Nephron (organoid): ENCODE measurements at regions not wholly inside any gene's neighbourhood (a gene's known extent, or its start where the extent isn't known, plus 50 kb on each side); places are given as distances from the start of the nearest gene placed in this dataset.
A peak's percentile ranks its signal among the peaks of the same experiment; 100 is the strongest.

Source experiments
- H3K27ac Mint-ChIP-seq, 3 experiments: 2 replicates each; pipeline ENCODE4 v1.8.0; 2020; ENCODE audit warnings: mixed read lengths in 3 of 3, mild to moderate bottlenecking in 2 of 3, moderate library complexity in 1 of 3
- H3K27me3 Mint-ChIP-seq: 2 replicates; pipeline ENCODE4 v1.8.0; 2021; ENCODE audit warnings: low read depth, mild to moderate bottlenecking, moderate library complexity, mixed read lengths
- H3K36me3 Mint-ChIP-seq: 2 replicates; pipeline ENCODE4 v1.8.0; 2020; ENCODE audit warnings: low read depth, mixed read lengths
- H3K4me1 Mint-ChIP-seq: 2 replicates; pipeline ENCODE4 v1.8.0; 2020; ENCODE audit warnings: mixed read lengths
- H3K4me3 Mint-ChIP-seq, 3 experiments: 2 replicates each; pipeline ENCODE4 v1.8.0; 2020; ENCODE audit warnings: mild to moderate bottlenecking in 3 of 3, mixed read lengths in 3 of 3, moderate library complexity in 2 of 3
- H3K9me3 Mint-ChIP-seq: 2 replicates; pipeline ENCODE4 v1.8.0; 2020; ENCODE audit warnings: mixed read lengths
- TF ChIP-seq, protein P1 (sequence below), 3 experiments: fragments of 200-600 bp; sonication (generic); IDR thresholded peaks; one replicate each; pipeline ENCODE4 v1.5.0; 2021; ENCODE audit warnings: antibody characterized with exemption in 3 of 3; ENCODE audit not compliant: unreplicated experiment in 3 of 3

DNA sequence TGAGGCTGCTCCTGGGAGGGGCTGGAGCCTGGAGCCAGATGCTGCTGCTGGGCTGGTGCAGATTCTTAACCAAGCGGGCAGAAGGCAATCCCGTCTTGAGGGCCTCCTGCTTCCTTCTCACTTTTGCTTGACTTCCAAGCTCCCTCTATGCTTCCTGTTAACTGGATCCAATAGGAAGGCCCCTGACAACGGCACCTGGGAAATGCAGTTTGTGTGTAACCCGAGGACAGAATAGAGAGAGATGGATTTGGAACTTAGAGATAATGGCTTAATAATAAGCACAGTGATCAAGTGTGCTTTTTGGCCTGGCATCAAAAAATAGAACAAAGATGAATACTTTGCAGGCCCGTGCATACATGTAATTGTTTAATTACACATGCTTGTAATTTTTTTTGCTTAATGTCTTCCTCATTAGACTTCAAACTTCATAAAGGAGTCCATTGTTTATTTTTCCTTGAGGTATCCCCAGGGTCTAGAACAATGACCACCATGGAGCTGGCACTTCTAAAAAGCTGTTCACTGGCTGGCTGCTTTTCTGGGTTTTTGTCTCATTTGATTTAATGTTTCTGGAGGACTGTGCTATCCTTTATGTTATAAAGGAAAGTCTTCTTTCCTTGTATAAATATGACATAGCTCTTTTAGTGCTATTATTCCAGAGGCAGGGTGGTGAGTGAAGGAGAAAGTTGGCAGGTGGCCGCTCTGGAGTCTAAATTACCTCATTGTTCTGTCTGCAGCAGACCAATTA is 63.3 kb upstream of the MITF start:
- no peaks in the 10 kb centered on the region for H3K9me3 Mint-ChIP-seq
- H3K36me3 Mint-ChIP-seq: no peaks in the 10 kb centered on the region
- H3K4me1 Mint-ChIP-seq: peaks cover 16% of the 10 kb centered on the region
- H3K27me3 Mint-ChIP-seq: peaks cover 4% of the 10 kb centered on the region
- TF ChIP-seq, protein P1, sequence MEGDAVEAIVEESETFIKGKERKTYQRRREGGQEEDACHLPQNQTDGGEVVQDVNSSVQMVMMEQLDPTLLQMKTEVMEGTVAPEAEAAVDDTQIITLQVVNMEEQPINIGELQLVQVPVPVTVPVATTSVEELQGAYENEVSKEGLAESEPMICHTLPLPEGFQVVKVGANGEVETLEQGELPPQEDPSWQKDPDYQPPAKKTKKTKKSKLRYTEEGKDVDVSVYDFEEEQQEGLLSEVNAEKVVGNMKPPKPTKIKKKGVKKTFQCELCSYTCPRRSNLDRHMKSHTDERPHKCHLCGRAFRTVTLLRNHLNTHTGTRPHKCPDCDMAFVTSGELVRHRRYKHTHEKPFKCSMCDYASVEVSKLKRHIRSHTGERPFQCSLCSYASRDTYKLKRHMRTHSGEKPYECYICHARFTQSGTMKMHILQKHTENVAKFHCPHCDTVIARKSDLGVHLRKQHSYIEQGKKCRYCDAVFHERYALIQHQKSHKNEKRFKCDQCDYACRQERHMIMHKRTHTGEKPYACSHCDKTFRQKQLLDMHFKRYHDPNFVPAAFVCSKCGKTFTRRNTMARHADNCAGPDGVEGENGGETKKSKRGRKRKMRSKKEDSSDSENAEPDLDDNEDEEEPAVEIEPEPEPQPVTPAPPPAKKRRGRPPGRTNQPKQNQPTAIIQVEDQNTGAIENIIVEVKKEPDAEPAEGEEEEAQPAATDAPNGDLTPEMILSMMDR (IDR thresholded peaks at IDR 0.05; ENCODE audit: unreplicated experiment in 3 of 3): no peak
- no peak overlapping the region for H3K4me3 Mint-ChIP-seq
- H3K27ac Mint-ChIP-seq: peak overlapping the region in 2 of 3 experiments; percentile 74 to 78

DNA sequence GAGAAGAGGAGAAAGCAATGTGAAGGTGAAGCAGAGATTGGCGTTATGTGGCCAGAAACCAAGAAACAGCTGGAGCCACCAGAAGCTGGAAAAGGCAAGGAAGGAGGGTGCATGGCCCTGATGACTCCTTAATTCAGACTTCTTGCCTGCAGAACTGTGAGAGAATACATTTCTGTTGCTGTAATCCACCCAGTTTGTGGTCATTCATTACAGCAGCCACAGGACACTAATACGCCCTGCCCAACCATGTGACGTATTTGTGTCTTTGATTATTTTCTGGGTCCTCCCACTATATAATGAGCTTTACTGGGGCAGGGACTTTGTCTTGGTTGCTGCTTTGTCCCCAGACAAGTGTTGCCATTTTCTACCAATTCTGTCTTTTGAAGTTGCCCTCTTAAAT is 64.5 kb upstream of the MITF start:
- no peaks in the 10 kb centered on the region for H3K9me3 Mint-ChIP-seq
- H3K4me3 Mint-ChIP-seq: no peak overlapping the region
- no peaks in the 10 kb centered on the region for H3K36me3 Mint-ChIP-seq
- TF ChIP-seq, protein P1 (IDR thresholded peaks at IDR 0.05; ENCODE audit: unreplicated experiment in 3 of 3): no peak
- no peak overlapping the region for H3K27ac Mint-ChIP-seq
- peaks cover 19% of the 10 kb centered on the region for H3K4me1 Mint-ChIP-seq
- peaks cover 4% of the 10 kb centered on the region for H3K27me3 Mint-ChIP-seq

DNA sequence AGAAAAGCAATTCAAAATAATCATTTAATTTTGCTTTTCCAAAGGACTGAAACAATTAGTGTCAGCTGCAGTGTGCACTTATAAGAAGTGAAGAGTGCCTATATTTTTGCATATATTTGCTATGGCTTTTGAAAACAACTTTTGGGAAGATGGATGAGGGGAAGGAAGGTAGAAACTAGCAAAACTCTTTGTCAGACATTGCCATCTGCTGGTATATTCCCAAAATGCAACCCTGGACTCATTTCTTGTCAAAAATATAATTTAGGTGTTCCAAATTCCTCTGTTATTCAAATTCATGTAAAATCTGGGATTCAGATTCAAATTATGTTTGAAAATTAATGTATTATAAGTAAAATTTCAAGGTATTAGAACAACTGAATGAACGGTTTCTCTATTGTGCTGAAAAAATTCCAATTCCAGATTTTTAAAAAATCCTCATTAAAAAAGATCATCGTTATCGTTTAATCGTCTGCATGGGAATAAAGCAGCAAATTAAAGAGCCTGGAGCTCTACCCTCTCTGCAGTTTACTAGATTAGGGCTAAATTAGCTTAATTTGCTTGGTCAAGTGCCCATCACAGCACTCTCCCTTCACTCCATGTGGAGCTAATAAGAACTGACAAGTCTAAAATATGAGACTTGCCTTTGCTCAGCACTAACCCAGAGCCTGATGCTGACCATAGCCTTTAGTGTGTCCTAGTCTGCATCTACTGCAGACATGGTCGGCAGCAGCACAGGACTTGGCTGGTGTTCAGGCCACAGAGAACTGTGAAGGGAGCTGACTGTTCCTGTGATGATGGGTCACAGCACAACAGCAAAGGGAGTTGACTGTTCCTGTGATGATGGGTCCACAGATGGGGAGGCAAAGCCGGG is 67.9 kb upstream of the MITF start:
- H3K9me3 Mint-ChIP-seq: no peaks in the 10 kb centered on the region

DNA sequence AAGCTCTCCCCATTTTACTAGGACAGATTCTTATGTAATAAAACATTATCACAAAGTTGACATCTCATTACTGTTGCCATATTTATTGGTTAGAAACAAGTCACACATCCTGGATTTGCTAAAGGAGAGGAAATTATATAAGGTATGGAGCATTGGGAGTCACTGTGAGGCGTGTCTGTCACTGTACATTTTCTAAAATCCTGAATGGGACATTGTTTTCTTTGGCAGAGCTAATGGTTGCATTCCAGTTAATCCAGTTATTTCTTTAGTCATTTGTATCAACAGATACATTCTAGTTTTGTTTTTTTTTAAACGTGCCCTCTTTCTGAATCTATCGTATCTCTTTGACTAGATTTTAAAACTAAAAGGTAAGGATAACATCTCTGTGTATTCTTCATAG is 70.2 kb upstream of the MITF start:
- Mint-ChIP-seq H3K4me3 (no peak overlapping the region), H3K4me1 (peaks cover 27% of the 10 kb centered on the region), H3K27me3 (no peaks in the 10 kb centered on the region), H3K9me3 (no peaks in the 10 kb centered on the region), H3K36me3 (no peaks in the 10 kb centered on the region), H3K27ac (no peak overlapping the region)
- TF ChIP-seq, protein P1 (IDR thresholded peaks at IDR 0.05; ENCODE audit: unreplicated experiment in 3 of 3): no peak

More for the DNA sequence above, 67.9 kb upstream of the MITF start:
- Mint-ChIP-seq H3K36me3 (no peaks in the 10 kb centered on the region), H3K27me3 (no peaks in the 10 kb centered on the region), H3K27ac (no peak overlapping the region), H3K4me3 (no peak overlapping the region), H3K4me1 (peaks cover 16% of the 10 kb centered on the region)
- TF ChIP-seq, protein P1 (IDR thresholded peaks at IDR 0.05; ENCODE audit: unreplicated experiment in 3 of 3): peak; percentile 77 to 85 (median 78)

DNA sequence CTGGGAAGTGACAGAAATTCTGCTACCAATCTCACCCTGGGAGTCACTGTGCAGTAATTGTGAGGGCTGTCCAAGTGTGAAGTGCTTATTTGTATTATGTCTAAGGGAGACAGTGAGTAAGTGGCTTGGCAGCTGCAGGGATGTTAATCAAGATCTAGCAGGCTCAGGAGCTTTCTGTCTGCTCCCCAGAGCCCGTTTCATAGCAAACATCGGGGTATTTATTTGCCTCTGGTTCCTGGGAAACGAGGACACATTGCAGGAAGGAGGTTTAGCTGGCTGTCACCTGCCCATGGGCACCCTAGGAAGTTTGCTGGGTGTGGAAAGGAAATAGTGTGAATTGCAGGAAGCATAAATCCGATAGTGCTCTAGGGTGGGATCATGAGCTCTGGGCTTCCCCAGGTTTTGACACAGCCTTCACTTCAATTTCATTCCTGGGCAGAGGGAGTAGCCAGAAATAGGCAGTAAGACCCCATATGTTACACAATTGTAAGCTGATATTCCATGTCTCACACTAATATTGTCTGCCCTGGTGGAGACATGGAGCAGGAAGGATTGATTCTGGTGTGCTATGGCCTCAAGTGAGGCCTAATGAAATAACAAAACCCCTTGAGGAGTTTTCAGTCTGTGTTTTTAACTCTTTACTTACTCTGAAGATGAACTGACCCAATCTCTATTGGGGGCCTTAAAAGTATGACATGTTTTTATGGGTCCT is 74.1 kb upstream of the MITF start:
- H3K36me3 Mint-ChIP-seq: no peaks in the 10 kb centered on the region
- H3K27ac Mint-ChIP-seq: peak overlapping the region; percentile 66 to 79 (median 71)
- peaks cover 28% of the 10 kb centered on the region for H3K4me1 Mint-ChIP-seq
- H3K27me3 Mint-ChIP-seq: peaks cover 7% of the 10 kb centered on the region
- no peaks in the 10 kb centered on the region for H3K9me3 Mint-ChIP-seq
- peak overlapping the region in 2 of 3 experiments; percentile 26 to 60 for H3K4me3 Mint-ChIP-seq
- TF ChIP-seq, protein P1 (IDR thresholded peaks at IDR 0.05; ENCODE audit: unreplicated experiment in 3 of 3): no peak
